RPMI7951 (cell line): ENCODE measurements at regions not wholly inside any gene's neighbourhood (a gene's known extent, or its start where the extent isn't known, plus 50 kb on each side); places are given as distances from the start of the nearest gene placed in this dataset.
A peak's percentile ranks its signal among the peaks of the same experiment; 100 is the strongest.

Experiments
- DNase-seq: peaks from one replicate; pipeline ENCODE4 v3.0.0-alpha.2; 2012; ENCODE audit warnings: low read depth

GRCh38 chr4:45778514-45778913 lies 345.3 kb downstream of the GABRG1 start:
- no peak for DNase-seq

- DNase-seq = no peak
These were observed 347.7 kb downstream of the GABRG1 start for GRCh38 chr4:45776146-45776545.

DNA sequence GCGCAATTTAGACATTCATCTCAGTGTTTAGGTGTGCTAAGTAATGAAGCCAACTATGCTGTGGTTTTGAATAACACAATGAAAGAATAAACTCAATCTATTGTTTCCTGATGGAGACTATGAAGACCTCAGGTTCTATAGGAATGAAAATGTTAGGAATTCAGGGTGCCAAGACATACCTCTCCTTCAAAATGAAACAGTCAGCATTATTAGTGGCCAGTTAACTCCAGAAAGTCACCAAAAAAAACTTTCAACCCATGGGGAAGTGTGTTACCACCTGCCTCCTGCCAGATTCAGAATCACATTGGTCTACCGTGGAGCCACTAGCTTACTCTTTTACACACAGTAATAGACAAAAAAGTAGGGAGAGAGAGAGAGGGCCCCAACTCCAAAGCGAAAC lies 352.9 kb downstream of the GABRG1 start:
- no peak for DNase-seq

DNA sequence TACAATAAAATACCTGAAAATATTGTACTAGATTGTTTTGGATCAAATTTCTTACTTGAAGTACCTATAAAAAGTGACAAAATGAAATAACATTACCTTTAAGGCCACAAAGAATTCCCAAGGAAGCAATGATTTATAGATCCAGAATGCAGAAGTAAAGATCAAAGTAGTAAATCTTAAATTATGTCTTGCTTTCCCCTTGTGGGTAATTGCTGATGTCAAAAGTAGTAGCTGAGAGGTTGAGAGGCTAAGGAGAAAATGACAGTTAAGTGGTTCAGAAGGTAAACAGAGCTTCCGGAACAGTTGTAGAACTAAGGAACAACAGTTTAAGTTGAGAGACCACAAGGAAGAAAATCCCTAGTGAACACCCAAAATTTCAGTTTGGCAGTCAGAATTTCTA lies 358.3 kb downstream of the GABRG1 start:
- DNase-seq = no peak

GRCh38 chr4:45751877-45752530 lies 371.9 kb downstream of the GABRG1 start:
- DNase-seq = no peak

GRCh38 chr4:45750721-45751120 lies 373.1 kb downstream of the GABRG1 start:
- DNase-seq = no peak

DNA sequence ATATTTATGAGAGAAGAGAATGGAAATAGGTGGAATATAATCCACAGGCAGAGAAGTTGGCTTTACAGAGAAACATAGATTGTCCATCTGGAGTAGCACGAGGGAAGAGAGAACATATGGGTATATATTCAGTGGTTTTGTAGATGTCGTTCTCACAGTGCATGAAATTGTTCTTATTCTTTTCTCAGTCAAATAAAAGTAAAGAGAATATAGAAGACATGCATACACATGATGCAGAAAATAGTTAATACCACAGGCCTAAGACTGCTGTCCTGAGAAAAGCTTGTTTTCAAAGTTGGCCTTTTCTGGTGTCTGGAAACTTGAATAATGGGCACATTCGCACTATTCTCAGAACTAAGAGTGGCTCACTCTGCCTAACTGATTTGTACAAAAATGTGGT lies 378.1 kb downstream of the GABRG1 start:
- no peak for DNase-seq

DNA sequence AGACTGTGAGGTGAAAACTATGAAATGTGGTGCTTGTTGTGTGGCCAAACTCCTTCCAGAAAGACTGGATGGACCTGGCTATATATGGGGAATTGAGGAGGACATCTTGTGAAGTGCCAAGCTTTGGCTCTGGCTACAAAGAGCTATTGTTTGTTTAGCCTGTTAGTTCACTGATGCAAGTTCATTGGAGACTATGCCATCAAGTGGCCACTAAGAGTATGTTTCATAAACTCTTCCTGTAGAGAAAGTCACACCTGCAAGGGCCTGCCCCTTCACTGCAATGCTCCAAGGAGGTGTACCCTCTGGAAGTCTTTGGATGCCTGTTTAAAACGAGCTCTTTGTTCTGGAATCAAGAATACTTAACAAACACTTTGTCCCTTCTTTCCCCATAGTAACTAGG lies 382.0 kb downstream of the GABRG1 start:
- DNase-seq = no peak

GRCh38 chr4:45732161-45732560 lies 391.7 kb downstream of the GABRG1 start:
- no peak for DNase-seq

- no peak for DNase-seq
These were observed 407.8 kb downstream of the GABRG1 start for GRCh38 chr4:45716093-45716492.

DNA sequence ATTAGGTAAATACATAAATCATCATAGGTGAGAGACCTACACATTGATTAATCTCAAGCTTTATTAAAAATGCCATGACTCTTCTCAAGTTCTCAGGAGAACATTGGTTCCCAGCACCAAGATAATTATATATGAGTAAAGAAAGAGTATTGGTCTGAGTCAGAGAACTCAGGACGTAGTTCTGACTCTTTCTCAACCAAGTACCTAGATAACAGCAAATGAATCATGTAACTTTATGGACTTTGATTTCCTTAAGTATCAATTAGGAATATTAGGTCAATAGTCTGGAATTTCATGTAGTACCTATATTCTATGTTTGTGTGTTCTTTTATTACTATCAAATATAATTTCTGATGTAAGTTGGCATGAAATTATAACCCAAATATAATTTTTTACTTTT lies 409.9 kb downstream of the GABRG1 start:
- DNase-seq = no peak

GRCh38 chr4:45701621-45702020 lies 422.2 kb downstream of the GABRG1 start:
- DNase-seq = no peak

- no peak for DNase-seq
These were observed 430.1 kb downstream of the GABRG1 start for GRCh38 chr4:45693746-45694145.

DNA sequence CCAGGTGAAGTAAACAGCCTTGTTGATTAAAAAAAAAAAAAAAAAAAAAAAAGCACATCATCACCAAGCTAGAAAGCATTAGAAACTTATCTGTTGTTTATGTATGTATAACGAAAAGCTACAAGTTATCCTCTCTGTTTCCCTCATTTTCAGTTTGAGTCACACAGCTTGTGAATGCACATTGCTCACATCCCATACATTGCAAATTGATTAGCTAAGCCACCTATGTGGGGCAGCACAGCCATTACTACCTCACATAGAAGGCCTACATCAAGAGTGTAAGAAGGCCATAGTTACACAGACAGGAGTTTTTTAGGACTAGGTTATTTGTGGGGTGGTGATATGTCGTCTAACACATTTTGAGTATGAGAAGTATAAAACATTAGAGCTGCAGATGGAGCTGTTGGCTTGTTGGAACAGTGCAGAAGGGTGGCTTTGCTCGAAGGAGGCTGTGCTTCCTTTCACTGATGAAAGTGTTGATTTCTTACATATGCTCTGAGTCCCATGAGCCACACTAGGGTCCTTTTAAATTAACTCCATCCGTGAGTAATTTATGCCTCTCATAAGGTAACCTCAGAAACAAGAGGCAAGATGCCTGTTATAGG lies 431.6 kb downstream of the GABRG1 start:
- no peak for DNase-seq

DNA sequence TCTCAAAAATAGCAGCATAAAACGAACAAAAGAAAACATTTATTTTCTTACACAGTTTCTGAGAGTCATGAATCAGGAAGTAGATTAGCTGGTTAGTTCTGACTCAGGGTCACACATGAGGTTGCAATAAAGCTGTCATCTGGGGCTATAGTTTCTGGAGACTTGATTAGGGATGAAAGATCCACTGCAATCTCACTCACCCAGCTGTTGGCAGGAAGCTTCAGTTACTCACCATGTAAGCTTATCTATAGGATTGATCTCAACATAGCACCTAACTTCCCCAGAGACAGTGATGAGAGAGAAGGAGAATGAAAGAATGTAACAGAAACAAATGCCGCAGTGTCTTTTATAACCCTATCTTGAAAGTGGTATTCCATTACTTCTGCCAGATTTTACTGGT lies 435.5 kb downstream of the GABRG1 start:
- no peak for DNase-seq

DNA sequence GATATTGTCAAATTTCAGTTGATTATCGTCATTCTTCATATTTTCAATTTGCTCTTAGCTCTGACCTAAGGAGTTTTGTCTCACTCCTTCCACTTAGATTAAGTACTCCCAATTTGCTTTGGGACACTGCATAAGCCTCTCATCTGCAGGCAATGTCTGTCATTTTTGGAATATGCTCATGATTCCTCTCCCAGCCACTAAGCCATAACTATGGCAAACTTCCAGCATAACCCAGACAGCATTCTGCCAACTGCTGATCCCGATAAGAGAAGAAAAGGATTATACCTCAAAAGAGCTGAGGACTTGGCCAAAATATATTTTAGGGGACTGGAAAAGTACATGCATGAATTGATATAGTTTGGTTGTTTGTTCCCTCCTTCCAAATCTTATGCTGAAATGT lies 444.4 kb downstream of the GABRG1 start:
- no peak for DNase-seq

DNA sequence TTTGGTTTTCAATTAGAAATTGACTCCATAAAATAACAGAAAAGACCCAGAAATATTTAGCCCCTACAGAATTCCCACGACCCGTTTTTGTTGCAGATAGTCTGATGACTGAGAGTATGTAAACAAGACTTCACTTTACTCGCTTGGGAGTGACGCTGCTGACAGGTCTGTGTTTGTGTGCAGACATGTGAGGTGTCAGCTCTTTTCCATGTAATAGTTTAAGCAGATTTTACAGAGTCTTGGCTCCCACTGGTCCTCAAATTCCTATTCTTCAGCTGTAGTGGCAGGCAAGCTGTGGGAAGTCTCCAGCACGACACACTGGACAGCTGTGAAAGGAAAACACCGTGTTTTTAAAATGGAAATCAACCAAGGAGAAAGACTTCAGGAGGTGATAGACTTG lies 455.7 kb downstream of the GABRG1 start:
- DNase-seq = no peak

- DNase-seq = no peak
These were observed 460.2 kb downstream of the GABRG1 start for GRCh38 chr4:45663628-45664081.

DNA sequence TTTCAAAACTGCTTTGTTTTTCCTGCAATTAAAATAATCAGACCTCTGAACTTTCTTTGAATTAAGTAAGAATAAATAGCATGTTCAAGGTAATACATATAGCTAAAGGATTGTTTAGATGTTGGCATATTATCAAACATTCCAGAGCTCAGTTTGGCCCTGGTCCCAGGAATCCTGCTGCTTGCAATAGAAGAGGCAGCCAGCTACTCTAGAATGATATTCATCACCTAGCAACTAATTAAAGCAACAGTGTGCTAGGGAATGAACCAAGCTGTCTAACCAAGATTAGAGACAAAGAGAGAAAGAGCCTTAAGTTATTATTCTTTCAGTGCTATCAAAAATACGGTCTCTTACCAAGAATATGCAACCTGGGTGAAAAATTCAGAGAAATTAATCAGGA lies 460.9 kb downstream of the GABRG1 start:
- peak; percentile 2 for DNase-seq

- no peak for DNase-seq
These were observed 462.0 kb downstream of the GABRG1 start for GRCh38 chr4:45661893-45662292.

- no peak for DNase-seq
These were observed 473.3 kb downstream of the GABRG1 start for GRCh38 chr4:45650545-45650944.

GRCh38 chr4:45648846-45649245 lies 475.0 kb downstream of the GABRG1 start:
- no peak for DNase-seq

DNA sequence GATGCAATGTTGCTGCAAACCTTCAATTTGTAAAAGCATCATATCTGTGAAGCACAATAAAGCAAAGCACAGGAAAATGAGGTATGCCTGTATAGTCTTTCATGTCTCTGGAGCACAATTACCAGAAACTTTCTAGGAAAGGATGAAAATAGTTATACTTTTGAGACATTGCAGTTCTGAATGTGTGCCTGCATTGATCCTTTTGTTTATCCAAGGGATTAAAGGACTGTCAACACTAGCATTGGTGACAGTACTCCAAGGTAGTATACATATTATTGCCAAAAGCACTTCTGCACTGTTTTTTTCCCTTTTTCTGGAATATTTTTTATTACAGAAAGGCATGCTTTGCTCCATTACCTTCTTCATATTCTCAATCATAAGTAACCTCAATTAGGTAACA lies 476.0 kb downstream of the GABRG1 start:
- no peak for DNase-seq
